HEK293T (cell line): ENCODE measurements at regions not wholly inside any gene's neighbourhood (a gene's known extent, or its start where the extent isn't known, plus 50 kb on each side); places are given as distances from the start of the nearest gene placed in this dataset.

Experiments used
- CTCF ChIA-PET: fragments of 350-600 bp; formaldehyde crosslinking; extraction: SDS; loops from one replicate; lab custom pipeline; 2021; ENCODE audit warnings: antibody characterized with exemption, inconsistent platforms; lab: Yijun Ruan, JAX
- POLR2A ChIA-PET: fragments of 350-600 bp; formaldehyde crosslinking; extraction: SDS; loops from one replicate; lab custom pipeline; 2020; ENCODE audit warnings: antibody characterized with exemption, inconsistent platforms; lab: Yijun Ruan, JAX
- DNase-seq: peaks from one replicate; pipeline ENCODE4 v3.0.0; 2012; ENCODE audit warnings: mixed read lengths; ENCODE audit errors: extremely low spot score
- ARNT ChIP-seq: fragments of 450-650 bp; IDR thresholded peaks from 2 replicates; pipeline ENCODE4 v1.6.1; 2017; ENCODE audit warnings: mild to moderate bottlenecking
- BHLHE40 ChIP-seq: fragments of 450-650 bp; IDR thresholded peaks from 2 replicates; pipeline ENCODE4 v1.6.1; 2016; ENCODE audit warnings: mild to moderate bottlenecking, moderate library complexity, borderline replicate concordance
- CTBP1 ChIP-seq: fragments of 450-650 bp; IDR thresholded peaks from 2 replicates; pipeline ENCODE4 v1.6.1; 2016; ENCODE audit warnings: borderline replicate concordance
- ELF4 ChIP-seq: fragments of 450-650 bp; IDR thresholded peaks from 2 replicates; pipeline ENCODE4 v1.6.1; 2017; ENCODE audit warnings: antibody characterized with exemption
- FOXA1 ChIP-seq: fragments of 450-650 bp; IDR thresholded peaks from 2 replicates; pipeline ENCODE4 v1.6.1; 2016; ENCODE audit warnings: mild to moderate bottlenecking
- FOXK2 ChIP-seq: fragments of 450-650 bp; IDR thresholded peaks from 2 replicates; pipeline ENCODE4 v1.6.1; 2016; ENCODE audit warnings: mild to moderate bottlenecking
- FOXM1 ChIP-seq: fragments of 450-650 bp; IDR thresholded peaks from 2 replicates; pipeline ENCODE4 v1.6.1; 2017; ENCODE audit warnings: mild to moderate bottlenecking, borderline replicate concordance
- HDGF ChIP-seq: fragments of 450-650 bp; IDR thresholded peaks from 2 replicates; pipeline ENCODE4 v1.6.1; 2017; ENCODE audit warnings: antibody characterized with exemption, borderline replicate concordance
- L3MBTL2 ChIP-seq: fragments of 450-650 bp; conservative IDR thresholded peaks from 2 replicates; pipeline ENCODE4 v1.6.1; 2016; ENCODE audit warnings: mild to moderate bottlenecking
- LEF1 ChIP-seq: fragments of 450-650 bp; IDR thresholded peaks from 2 replicates; pipeline ENCODE4 v1.6.1; 2017; ENCODE audit warnings: mild to moderate bottlenecking, borderline replicate concordance
- NFRKB ChIP-seq: fragments of 450-650 bp; IDR thresholded peaks from 2 replicates; pipeline ENCODE4 v1.6.1; 2016; ENCODE audit warnings: mild to moderate bottlenecking, moderate library complexity
- SP1 ChIP-seq: fragments of 450-650 bp; IDR thresholded peaks from 2 replicates; pipeline ENCODE4 v1.6.1; 2017
- SUZ12 ChIP-seq: fragments of 450-650 bp; IDR thresholded peaks from 2 replicates; pipeline ENCODE4 v1.6.1; 2016; ENCODE audit warnings: mild to moderate bottlenecking
- TARDBP ChIP-seq: fragments of 450-650 bp; IDR thresholded peaks from 2 replicates; pipeline ENCODE4 v1.6.1; 2016
- ZNF384 ChIP-seq: fragments of 450-650 bp; IDR thresholded peaks from 2 replicates; pipeline ENCODE4 v1.6.1; 2016
- TF ChIP-seq, protein P1 (sequence below): fragments of 450-650 bp; IDR thresholded peaks from 2 replicates; pipeline ENCODE4 v1.6.1; 2016

DNA sequence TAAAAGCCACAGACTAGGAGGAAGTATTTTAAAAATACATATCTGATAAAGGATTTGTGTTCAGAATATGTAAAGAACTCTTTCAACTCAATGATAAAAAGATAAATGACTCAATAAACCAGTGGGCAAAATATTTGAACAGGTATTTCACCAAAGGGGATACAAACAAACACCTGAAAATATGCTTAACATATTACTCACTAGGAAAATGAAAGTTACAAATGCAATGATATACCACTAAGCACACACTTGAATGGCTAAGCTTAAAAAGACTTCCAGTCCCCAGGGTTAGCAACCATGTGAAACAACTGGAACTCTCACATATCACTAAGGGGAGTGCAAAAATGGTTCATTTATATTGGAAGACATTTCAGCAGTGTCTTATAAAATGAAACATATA lies 131.6 kb downstream of the SLIT2 start:
- CTCF ChIA-PET, result interaction anchor here (1.1 kb wide), 1 partner anchor 11 kb away, joined by 4 read pairs; no protein-coding TSS in a partner anchor
- POLR2A ChIA-PET, result no interaction called here

DNA sequence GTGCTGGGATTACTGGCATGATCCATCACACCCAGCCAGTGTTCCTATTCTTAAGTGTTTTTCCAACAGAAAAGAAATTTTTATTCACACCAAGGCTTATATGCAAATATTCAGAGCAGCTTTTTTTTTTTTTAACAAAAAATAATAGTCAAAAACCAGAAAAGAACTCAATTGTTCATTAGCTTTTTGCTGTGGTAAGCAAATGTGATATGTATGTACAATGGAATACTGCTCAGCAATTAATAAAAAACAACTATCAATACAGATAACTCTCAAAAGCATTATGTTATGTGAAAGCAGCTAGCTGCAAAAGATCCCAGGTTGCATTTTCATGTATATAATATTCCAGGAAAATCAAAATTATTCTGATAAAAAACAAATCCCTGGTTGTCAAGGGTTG lies 132.3 kb downstream of the SLIT2 start:
- CTCF ChIA-PET, result interaction anchor here (0.9 kb wide), 1 partner anchor 11 kb away, joined by 3 read pairs; no protein-coding TSS in a partner anchor
- TF ChIP-seq CTBP1, result no peak
- no peak for TF ChIP-seq ZNF384
- no peak for TF ChIP-seq FOXK2
- no peak for DNase-seq
- POLR2A ChIA-PET, result no interaction called here

More for the DNA sequence above, 131.6 kb downstream of the SLIT2 start:
- DNase-seq, result no peak
- TF ChIP-seq SUZ12 (no peak), TARDBP (no peak), FOXK2 (no peak), ELF4 (no peak), ZNF384 (no peak), LEF1 (no peak), HDGF (no peak), SP1 (no peak), NFRKB (no peak), CTBP1 (no peak), L3MBTL2 (no peak), FOXM1 (no peak), FOXA1 (no peak), BHLHE40 (no peak), ARNT (no peak)
- TF ChIP-seq, protein P1, sequence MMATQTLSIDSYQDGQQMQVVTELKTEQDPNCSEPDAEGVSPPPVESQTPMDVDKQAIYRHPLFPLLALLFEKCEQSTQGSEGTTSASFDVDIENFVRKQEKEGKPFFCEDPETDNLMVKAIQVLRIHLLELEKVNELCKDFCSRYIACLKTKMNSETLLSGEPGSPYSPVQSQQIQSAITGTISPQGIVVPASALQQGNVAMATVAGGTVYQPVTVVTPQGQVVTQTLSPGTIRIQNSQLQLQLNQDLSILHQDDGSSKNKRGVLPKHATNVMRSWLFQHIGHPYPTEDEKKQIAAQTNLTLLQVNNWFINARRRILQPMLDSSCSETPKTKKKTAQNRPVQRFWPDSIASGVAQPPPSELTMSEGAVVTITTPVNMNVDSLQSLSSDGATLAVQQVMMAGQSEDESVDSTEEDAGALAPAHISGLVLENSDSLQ, result no peak

DNA sequence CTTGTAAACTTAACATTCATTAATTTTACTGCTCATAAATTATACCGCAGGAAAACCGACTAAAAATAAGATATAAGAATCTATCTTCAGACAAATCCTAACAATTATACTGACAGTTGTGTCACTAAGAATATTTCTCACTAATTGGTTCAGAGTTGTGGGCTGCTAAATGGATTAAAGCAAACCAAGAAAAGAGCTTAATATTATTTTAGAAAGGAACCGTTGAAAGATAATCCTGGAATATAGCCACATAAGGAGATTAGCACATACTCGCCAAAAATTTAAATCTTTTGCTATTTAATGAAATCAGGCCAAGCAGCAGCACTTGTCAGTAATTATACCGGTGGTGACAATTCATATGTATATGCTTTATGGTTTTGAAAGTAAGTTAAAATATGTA lies 132.8 kb downstream of the SLIT2 start:
- ChIA-PET CTCF (interaction anchor here (0.9 kb wide), 1 partner anchor 11 kb away, joined by 3 read pairs; no protein-coding TSS in a partner anchor), POLR2A (no interaction called here)
- no peak for DNase-seq
- TF ChIP-seq FOXM1, result no peak
- no peak for TF ChIP-seq ELF4

DNA sequence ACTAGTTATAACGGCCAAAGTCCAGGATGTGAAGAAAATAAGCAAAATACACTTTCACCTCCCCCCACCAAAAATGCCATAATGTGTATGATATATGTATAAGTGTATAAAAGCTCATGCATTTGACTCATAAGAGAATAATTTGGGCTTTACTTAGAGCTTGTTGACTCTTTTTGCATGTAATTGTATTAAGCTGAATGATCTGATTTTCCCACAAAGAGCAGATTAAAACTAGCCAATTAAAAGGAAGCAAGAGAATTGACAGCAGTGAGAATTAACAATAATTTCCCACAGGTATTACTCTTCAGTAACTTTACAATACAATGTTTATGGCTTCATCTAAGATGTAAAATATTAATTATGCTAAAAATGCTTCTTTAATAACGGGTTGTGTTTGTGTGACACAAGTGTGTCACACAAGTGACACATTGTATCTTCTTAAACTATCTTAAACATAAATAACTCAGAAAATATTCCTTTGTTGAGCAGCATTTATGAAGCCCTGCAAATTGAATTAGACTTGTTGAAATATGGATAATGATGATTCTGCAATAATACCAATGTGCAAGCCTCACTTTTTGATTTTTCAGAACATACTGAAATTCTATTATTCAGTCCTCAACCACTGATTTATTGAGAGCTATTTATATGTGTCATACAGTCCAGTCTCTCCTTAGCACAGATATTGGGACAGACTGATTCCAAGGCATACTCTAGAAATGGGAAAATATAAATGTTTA lies 134.5 kb downstream of the SLIT2 start:
- CTCF ChIA-PET, result interaction anchor here (0.6 to 1.9 kb wide), 2 partner anchors 9 to 46 kb away, joined by 5 to 6 read pairs; no protein-coding TSS in a partner anchor
- TF ChIP-seq FOXK2 (no peak), HDGF (no peak), ELF4 (no peak), CTBP1 (no peak), ZNF384 (no peak), FOXM1 (no peak), ARNT (no peak), SP1 (no peak)
- POLR2A ChIA-PET, result no interaction called here
- no peak for DNase-seq

DNA sequence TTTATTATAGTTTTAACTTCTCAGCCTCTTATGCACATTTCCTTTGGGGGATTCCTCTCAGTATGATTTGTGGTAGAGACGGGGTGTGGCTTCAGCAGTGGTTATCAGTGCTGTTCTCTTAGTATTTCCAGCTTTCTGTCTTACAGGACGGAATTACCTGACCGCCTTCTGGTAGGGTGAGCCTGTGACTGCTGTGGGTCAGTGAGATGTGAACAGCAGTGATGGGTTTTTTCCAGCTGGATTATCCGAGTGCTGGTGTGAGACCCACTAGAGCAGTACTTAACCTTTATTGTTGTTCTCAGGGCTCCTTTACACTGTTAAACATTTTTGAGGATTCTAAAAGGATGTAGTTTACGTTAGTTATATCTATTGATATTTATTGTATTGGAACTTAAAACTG lies 135.2 kb downstream of the SLIT2 start:
- CTCF ChIA-PET, result interaction anchor here (0.6 to 1.9 kb wide), 2 partner anchors 8 to 46 kb away, joined by 5 to 6 read pairs; no protein-coding TSS in a partner anchor
- no peak for DNase-seq
- TF ChIP-seq SP1 (no peak), ELF4 (no peak), L3MBTL2 (no peak), HDGF (no peak), CTBP1 (no peak), SUZ12 (no peak), NFRKB (no peak), LEF1 (no peak), ZNF384 (no peak), BHLHE40 (no peak), FOXA1 (no peak), TARDBP (no peak)
- TF ChIP-seq, protein P1, result no peak
- POLR2A ChIA-PET, result no interaction called here

DNA sequence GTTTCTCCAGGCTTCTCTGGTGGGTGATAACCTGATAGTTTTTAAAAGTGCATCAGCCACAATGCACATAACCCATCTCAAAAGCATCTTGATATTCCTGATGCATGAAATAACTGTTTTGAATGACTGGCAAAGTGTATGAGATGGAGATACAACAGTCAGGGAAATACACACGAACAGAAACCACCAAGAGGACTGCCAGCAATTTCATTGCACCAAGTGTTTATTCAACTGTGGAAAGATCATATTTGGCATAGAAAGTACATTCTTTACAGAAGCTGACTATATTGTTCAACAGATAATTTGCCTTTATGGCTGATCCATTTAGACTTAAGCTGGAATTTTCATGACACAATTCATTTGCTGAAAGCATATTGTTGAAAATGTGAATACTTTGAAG lies 139.5 kb downstream of the SLIT2 start:
- ChIA-PET CTCF (no interaction called here), POLR2A (no interaction called here)
- TF ChIP-seq SP1 (no peak), L3MBTL2 (no peak)
- DNase-seq, result no peak

DNA sequence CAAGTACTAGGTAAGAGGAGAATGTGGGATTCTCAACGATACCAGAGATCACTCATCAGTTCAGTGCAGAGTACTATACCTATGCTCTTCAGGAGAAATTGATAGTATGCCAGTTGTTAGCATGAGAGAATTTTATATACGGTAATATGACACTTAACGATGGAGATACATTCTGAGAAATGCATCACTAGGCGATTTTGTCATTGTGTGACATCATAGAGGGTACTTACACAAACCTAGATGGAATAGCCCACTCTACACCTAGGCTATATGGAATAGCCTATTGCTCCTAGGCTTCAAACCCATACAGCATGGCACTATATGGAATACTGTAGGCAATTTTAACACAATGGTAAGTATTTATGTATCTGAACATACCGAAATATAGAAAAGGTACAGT lies 140.2 kb downstream of the SLIT2 start:
- ChIA-PET CTCF (no interaction called here), POLR2A (no interaction called here)
- no peak for DNase-seq
- TF ChIP-seq TARDBP, result no peak
- TF ChIP-seq NFRKB, result no peak
- TF ChIP-seq FOXK2, result no peak
- no peak for TF ChIP-seq BHLHE40
- no peak for TF ChIP-seq FOXM1
- no peak for TF ChIP-seq L3MBTL2
- TF ChIP-seq SUZ12, result no peak
- TF ChIP-seq, protein P1, result no peak
- no peak for TF ChIP-seq SP1
- no peak for TF ChIP-seq ELF4
- TF ChIP-seq ZNF384, result no peak
- TF ChIP-seq CTBP1, result no peak
- no peak for TF ChIP-seq FOXA1
- TF ChIP-seq ARNT, result no peak
- no peak for TF ChIP-seq HDGF
- TF ChIP-seq LEF1, result no peak
